Peyer's patch (tissue), 4 donors: ENCODE measurements at regions not wholly inside any gene's neighbourhood (a gene's known extent, or its start where the extent isn't known, plus 50 kb on each side); places are given as distances from the start of the nearest gene placed in this dataset.

ENCODE experiments used
- DNase-seq, 3 donors: peaks; one replicate each; pipeline ENCODE4 v3.0.0-alpha.2; 2017 to 2019
- H3K27ac ChIP-seq, 4 donors: fragments of 200-600 bp; sonication (generic); one replicate each; pipeline ENCODE4 v1.5.1; 2016 to 2019
- H3K27me3 ChIP-seq, 2 donors: fragments of 200-600 bp; sonication (generic); one replicate each; pipeline ENCODE4 v1.5.1; 2019
- H3K36me3 ChIP-seq, 3 donors: fragments of 200-600 bp; sonication (generic); one replicate each; pipeline ENCODE4 v1.5.1; 2016 to 2019
- H3K4me1 ChIP-seq, 4 donors: fragments of 200-600 bp; sonication (generic); one replicate each; pipeline ENCODE4 v1.5.1; 2016 to 2019
- H3K4me3 ChIP-seq, 4 donors: fragments of 200-600 bp; sonication (generic); 1 replicate in 3 of 4; 2 replicates in 1 of 4; pipeline ENCODE4 v1.5.1; 2016 to 2019; ENCODE audit warnings: mild to moderate bottlenecking in 1 of 4
- H3K9me3 ChIP-seq, 4 donors: fragments of 200-600 bp; sonication (generic); one replicate each; pipeline ENCODE4 v1.5.1; 2016 to 2019; ENCODE audit warnings: mild to moderate bottlenecking in 1 of 4
- POLR2A ChIP-seq, 2 donors: fragments of 450-650 bp; IDR thresholded peaks; one replicate each; pipeline ENCODE4 v1.5.1; 2017; ENCODE audit warnings: antibody characterized with exemption in 2 of 2, mild to moderate bottlenecking in 2 of 2, moderate library complexity in 2 of 2
- TF ChIP-seq, protein P1 (sequence below), 6 experiments: fragments of 450-650 bp in 4 of 6; fragments of 200-600 bp in 2 of 6; sonication (generic) in 1 of 6; IDR thresholded peaks; one replicate each; pipeline ENCODE4 v1.5.1; 2017 to 2019; ENCODE audit warnings: antibody characterized with exemption in 6 of 6, mild to moderate bottlenecking in 3 of 6, moderate library complexity in 1 of 6

DNA sequence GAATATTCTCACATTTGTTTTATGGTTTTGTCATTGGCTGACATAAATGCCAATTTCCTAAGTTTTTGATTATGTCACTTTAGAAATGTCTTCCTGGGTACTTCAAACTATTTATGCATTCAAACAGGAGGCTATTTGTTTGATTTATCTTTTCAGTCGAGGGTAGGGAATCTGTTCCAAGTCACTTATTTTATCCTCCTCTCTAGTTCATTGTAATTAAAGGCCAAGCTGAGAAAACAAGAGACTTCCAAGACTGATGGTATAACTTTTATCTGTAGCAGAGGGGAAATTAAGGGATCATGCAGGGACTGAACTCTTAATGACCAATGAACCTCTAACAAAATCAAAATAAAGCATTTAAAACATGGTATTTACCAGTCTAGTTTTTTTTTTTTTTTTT lies 968.4 kb downstream of the SORCS3 start:
- H3K27me3 ChIP-seq: no peaks in the 10 kb centered on the region
- H3K4me1 ChIP-seq: no peaks in the 10 kb centered on the region
- H3K27ac ChIP-seq: no peak overlapping the region
- H3K36me3 ChIP-seq: no peaks in the 10 kb centered on the region
- H3K4me3 ChIP-seq: no peak overlapping the region
- H3K9me3 ChIP-seq: no peaks in the 10 kb centered on the region
- DNase-seq: no peak
- no peak for TF ChIP-seq POLR2A (IDR thresholded peaks at IDR 0.05)
- TF ChIP-seq, protein P1, sequence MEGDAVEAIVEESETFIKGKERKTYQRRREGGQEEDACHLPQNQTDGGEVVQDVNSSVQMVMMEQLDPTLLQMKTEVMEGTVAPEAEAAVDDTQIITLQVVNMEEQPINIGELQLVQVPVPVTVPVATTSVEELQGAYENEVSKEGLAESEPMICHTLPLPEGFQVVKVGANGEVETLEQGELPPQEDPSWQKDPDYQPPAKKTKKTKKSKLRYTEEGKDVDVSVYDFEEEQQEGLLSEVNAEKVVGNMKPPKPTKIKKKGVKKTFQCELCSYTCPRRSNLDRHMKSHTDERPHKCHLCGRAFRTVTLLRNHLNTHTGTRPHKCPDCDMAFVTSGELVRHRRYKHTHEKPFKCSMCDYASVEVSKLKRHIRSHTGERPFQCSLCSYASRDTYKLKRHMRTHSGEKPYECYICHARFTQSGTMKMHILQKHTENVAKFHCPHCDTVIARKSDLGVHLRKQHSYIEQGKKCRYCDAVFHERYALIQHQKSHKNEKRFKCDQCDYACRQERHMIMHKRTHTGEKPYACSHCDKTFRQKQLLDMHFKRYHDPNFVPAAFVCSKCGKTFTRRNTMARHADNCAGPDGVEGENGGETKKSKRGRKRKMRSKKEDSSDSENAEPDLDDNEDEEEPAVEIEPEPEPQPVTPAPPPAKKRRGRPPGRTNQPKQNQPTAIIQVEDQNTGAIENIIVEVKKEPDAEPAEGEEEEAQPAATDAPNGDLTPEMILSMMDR (IDR thresholded peaks at IDR 0.05): no peak

DNA sequence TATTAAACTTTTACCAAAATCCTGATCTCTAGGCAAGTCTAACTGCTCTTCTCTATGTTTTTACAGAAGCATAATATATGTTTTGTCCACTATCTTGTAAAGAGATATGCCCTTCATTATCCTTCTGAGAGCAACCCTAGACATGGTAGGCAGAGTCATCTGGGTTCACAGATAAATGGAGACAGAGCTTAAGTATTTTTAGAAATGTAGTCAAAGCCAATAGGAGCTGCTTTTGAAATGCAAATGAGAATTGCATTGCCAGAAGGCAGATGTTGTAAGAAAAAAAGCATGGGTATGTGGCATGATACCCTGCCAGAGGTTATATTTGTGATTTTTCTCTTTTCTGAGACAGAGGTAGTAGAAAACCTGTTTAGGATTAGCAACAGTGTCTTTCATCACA lies 964.8 kb downstream of the SORCS3 start:
- no peak overlapping the region for H3K4me3 ChIP-seq
- H3K9me3 ChIP-seq: no peaks in the 10 kb centered on the region
- no peak for TF ChIP-seq POLR2A (IDR thresholded peaks at IDR 0.05)
- TF ChIP-seq, protein P1 (IDR thresholded peaks at IDR 0.05): no peak
- no peak overlapping the region for H3K27ac ChIP-seq
- no peaks in the 10 kb centered on the region for H3K4me1 ChIP-seq
- DNase-seq: no peak
- H3K36me3 ChIP-seq: no peaks in the 10 kb centered on the region
- H3K27me3 ChIP-seq: no peaks in the 10 kb centered on the region

DNA sequence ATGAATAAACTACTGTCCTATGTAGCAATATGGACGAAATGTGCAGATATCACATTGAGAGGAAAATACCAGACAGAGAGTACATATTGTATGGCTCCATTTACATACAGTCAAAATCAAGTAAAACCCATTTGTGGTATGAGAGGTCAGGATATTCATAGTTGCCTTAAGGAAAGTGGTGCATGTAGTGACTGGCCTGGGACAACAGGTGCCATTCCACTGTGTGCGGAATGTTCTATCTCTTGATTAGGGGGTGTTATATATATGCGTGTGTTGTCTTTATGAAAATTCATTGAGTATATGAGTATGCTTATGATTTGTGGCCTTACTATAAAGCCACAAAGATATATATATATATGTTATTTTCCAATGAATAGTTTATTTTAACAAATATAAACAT lies 964.0 kb downstream of the SORCS3 start:
- H3K27me3 ChIP-seq: no peaks in the 10 kb centered on the region
- no peaks in the 10 kb centered on the region for H3K4me1 ChIP-seq
- no peak overlapping the region for H3K27ac ChIP-seq
- no peaks in the 10 kb centered on the region for H3K9me3 ChIP-seq
- H3K36me3 ChIP-seq: no peaks in the 10 kb centered on the region
- TF ChIP-seq, protein P1 (IDR thresholded peaks at IDR 0.05): no peak
- TF ChIP-seq POLR2A (IDR thresholded peaks at IDR 0.05): no peak
- no peak for DNase-seq
- no peak overlapping the region for H3K4me3 ChIP-seq

DNA sequence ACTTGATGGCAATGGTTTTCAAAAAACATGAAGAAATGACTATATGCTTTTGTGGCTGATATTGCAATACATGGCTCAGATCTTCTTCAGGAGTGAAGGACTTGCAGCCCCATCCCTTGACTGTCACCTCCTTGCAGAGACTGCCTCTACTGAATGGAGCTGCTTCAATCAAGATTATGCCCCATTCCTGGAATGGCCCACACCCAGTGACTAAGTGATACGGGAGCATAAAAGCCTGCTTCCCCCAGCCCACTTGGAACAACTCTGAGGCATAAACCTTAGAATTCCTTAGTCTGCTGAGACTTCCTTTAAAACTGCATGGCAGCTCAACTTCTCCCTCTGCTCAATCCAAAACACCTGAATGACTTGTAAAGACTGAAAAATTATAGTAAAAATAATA lies 957.1 kb downstream of the SORCS3 start:
- no peaks in the 10 kb centered on the region for H3K27me3 ChIP-seq
- no peak for DNase-seq
- no peaks in the 10 kb centered on the region for H3K36me3 ChIP-seq
- TF ChIP-seq POLR2A (IDR thresholded peaks at IDR 0.05): no peak
- TF ChIP-seq, protein P1 (IDR thresholded peaks at IDR 0.05): no peak
- H3K27ac ChIP-seq: no peak overlapping the region
- no peaks in the 10 kb centered on the region for H3K9me3 ChIP-seq
- H3K4me3 ChIP-seq: no peak overlapping the region
- H3K4me1 ChIP-seq: no peaks in the 10 kb centered on the region

DNA sequence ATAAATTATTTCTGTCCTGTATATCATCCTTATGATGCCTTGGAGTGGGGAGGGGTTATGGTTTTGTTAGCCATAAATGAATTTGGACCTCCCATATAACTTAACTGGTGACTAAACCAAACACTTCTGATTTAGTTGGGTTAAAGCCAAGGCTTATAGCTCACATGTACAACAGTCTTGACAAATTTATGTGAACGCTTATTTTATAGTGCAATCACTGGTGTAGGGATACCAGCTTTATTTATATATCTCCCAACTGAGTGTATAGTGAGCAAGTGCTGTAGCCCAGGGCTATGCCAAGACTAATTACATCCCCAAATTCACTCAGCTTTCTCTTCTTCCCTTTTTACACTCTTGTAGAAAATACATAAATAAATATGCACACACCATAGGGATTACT lies 956.2 kb downstream of the SORCS3 start:
- H3K36me3 ChIP-seq: no peaks in the 10 kb centered on the region
- no peak for DNase-seq
- H3K4me3 ChIP-seq: no peak overlapping the region
- H3K4me1 ChIP-seq: no peaks in the 10 kb centered on the region
- no peaks in the 10 kb centered on the region for H3K9me3 ChIP-seq
- TF ChIP-seq, protein P1 (IDR thresholded peaks at IDR 0.05): no peak
- TF ChIP-seq POLR2A (IDR thresholded peaks at IDR 0.05): no peak
- H3K27me3 ChIP-seq: no peaks in the 10 kb centered on the region
- H3K27ac ChIP-seq: no peak overlapping the region

DNA sequence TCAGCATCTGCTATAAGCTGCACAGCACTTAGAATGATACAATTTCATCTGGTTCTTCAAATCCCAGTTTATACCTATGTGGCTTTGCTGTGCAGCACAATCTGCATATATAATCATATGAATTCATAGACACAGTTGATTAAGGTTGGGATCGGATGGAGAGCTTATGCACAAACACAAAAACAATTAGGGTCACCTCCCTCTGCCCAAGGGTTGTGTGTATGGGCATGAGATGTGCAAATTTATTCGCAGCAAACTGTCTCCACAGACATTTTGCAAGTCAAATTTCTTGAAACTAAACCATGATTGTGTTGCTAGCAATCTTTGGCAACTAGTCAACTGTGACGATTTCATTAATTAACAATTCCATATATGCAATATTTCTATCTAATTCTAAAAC lies 955.7 kb downstream of the SORCS3 start:
- H3K27me3 ChIP-seq: no peaks in the 10 kb centered on the region
- no peak for DNase-seq
- no peak overlapping the region for H3K27ac ChIP-seq
- no peaks in the 10 kb centered on the region for H3K9me3 ChIP-seq
- H3K36me3 ChIP-seq: no peaks in the 10 kb centered on the region
- H3K4me1 ChIP-seq: no peaks in the 10 kb centered on the region
- H3K4me3 ChIP-seq: no peak overlapping the region
- TF ChIP-seq, protein P1 (IDR thresholded peaks at IDR 0.05): no peak
- TF ChIP-seq POLR2A (IDR thresholded peaks at IDR 0.05): no peak
